MM.1S (cell line): ENCODE measurements at regions not wholly inside any gene's neighbourhood (a gene's known extent, or its start where the extent isn't known, plus 50 kb on each side); places are given as distances from the start of the nearest gene placed in this dataset.

Source experiments
- CTCF ChIP-seq: fragments of 300-600 bp; sonication (generic); IDR thresholded peaks from 2 replicates; pipeline ENCODE4 v1.5.1; 2016; ENCODE audit warnings: antibody characterized with exemption, low read length, mixed read lengths
- EZH2 ChIP-seq: fragments of 300-600 bp; sonication (generic); optimal IDR thresholded peaks from 2 replicates; pipeline ENCODE3; 2017; ENCODE audit warnings: low read depth, mild to moderate bottlenecking, antibody characterized with exemption, low read length, mixed read lengths

- TF ChIP-seq CTCF (no peak), EZH2 (no peak)
Measured at GRCh38 chr3:107988460-107989175, 102.2 kb downstream of the CD47 start.
